Ureter (tissue), 1 donor: ENCODE measurements at regions not wholly inside any gene's neighbourhood (a gene's known extent, or its start where the extent isn't known, plus 50 kb on each side); places are given as distances from the start of the nearest gene placed in this dataset.
"Not testable (repeated sequence)": the region's sequence is repeated elsewhere in the genome, so short reads cannot be mapped to it uniquely, and the experiment has no call there.

Experiments used
- DNase-seq: peaks from one replicate; pipeline ENCODE4 v3.0.0-alpha.2; 2020; ENCODE audit warnings: low spot score
- donor health status: DM: yes; HTN: yes; CAD: no.

- DNase-seq = no peak
These were observed 373.0 kb upstream of the CCNH start for GRCh38 chr5:87785554-87786335.

GRCh38 chr5:87784879-87785495 lies 372.3 kb upstream of the CCNH start:
- DNase-seq = no peak

- no peak for DNase-seq
These were observed 371.6 kb upstream of the CCNH start for GRCh38 chr5:87784311-87784710.

- no peak for DNase-seq
These were observed 370.2 kb upstream of the CCNH start for GRCh38 chr5:87782916-87783315.

GRCh38 chr5:87781976-87782375 lies 369.2 kb upstream of the CCNH start:
- no peak for DNase-seq

GRCh38 chr5:87780831-87781760 lies 368.4 kb upstream of the CCNH start:
- DNase-seq = peak; percentile 82

GRCh38 chr5:87778876-87779275 lies 366.1 kb upstream of the CCNH start:
- no peak for DNase-seq

GRCh38 chr5:87777877-87778276 lies 365.1 kb upstream of the CCNH start:
- DNase-seq = no peak

- DNase-seq = no peak
These were observed 364.1 kb upstream of the CCNH start for GRCh38 chr5:87776785-87777184.

GRCh38 chr5:87776302-87776701 lies 363.6 kb upstream of the CCNH start:
- not testable (repeated sequence) for DNase-seq

- DNase-seq = no peak
These were observed 362.5 kb upstream of the CCNH start for GRCh38 chr5:87775228-87775627.

GRCh38 chr5:87774804-87775203 lies 362.1 kb upstream of the CCNH start:
- DNase-seq = no peak

GRCh38 chr5:87770601-87771121 lies 357.9 kb upstream of the CCNH start:
- no peak for DNase-seq

GRCh38 chr5:87770016-87770570 lies 357.4 kb upstream of the CCNH start:
- no peak for DNase-seq

GRCh38 chr5:87769157-87769556 lies 356.4 kb upstream of the CCNH start:
- DNase-seq = no peak

- no peak for DNase-seq
These were observed 355.5 kb upstream of the CCNH start for GRCh38 chr5:87768190-87768589.

GRCh38 chr5:87765009-87765408 lies 352.3 kb upstream of the CCNH start:
- no peak for DNase-seq

- DNase-seq = no peak
These were observed 349.9 kb upstream of the CCNH start for GRCh38 chr5:87762631-87763030.

- DNase-seq = no peak
These were observed 344.2 kb upstream of the CCNH start for GRCh38 chr5:87756951-87757350.

- DNase-seq = no peak
These were observed 342.6 kb upstream of the CCNH start for GRCh38 chr5:87755360-87755759.

- no peak for DNase-seq
These were observed 341.5 kb upstream of the CCNH start for GRCh38 chr5:87754009-87754757.
